ENCODE measurements at regions not wholly inside any gene's neighbourhood (a gene's known extent, or its start where the extent isn't known, plus 50 kb on each side); places are given as distances from the start of the nearest gene placed in this dataset.

DNA sequence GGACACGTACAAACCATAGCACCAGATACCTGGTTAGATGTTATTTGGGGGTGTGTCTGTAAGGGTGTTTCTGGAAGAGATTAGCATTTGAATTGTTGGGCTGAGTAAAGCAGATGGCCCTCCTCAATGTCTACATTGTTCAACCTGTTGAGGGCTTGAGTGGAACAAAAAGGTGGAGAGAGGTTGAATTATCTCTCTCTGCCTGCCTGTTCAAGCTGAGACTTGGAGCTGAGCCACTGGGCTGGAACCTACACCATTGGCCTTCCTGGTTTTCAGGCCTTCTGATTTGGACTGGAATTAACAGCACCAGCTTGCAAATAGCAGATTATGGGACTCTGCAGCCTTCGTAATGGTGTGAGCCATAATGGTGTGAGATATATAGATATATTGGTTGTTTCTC lies 71.3 kb upstream of the CORO2B start:
- no peaks in the 10 kb centered on the region for H3K9me3 ChIP-seq (ENCODE audit: control insufficient read depth in 3 of 3, low read length in 3 of 3)
- H3K4me3 ChIP-seq (ENCODE audit: low read length in 3 of 3), result no peak overlapping the region
- no peak overlapping the region for H3K9ac ChIP-seq (ENCODE audit: low read depth in 1 of 3, low read length in 3 of 3)
- no peak overlapping the region for H3K27ac ChIP-seq (ENCODE audit: low read depth, low read length)
- H3K27me3 ChIP-seq (ENCODE audit: control insufficient read depth in 3 of 3, insufficient read depth in 3 of 3, low read length in 3 of 3), result peaks cover 2 to 12% (median 3%) of the 10 kb centered on the region in 3 donors
- peaks cover 10 to 16% (median 10%) of the 10 kb centered on the region in 3 donors for H3K4me1 ChIP-seq (ENCODE audit: control insufficient read depth in 3 of 3, insufficient read depth in 3 of 3, low read length in 3 of 3)
- no peaks in the 10 kb centered on the region for H3K36me3 ChIP-seq (ENCODE audit: control insufficient read depth in 3 of 3, insufficient read depth in 3 of 3, low read length in 3 of 3)

DNA sequence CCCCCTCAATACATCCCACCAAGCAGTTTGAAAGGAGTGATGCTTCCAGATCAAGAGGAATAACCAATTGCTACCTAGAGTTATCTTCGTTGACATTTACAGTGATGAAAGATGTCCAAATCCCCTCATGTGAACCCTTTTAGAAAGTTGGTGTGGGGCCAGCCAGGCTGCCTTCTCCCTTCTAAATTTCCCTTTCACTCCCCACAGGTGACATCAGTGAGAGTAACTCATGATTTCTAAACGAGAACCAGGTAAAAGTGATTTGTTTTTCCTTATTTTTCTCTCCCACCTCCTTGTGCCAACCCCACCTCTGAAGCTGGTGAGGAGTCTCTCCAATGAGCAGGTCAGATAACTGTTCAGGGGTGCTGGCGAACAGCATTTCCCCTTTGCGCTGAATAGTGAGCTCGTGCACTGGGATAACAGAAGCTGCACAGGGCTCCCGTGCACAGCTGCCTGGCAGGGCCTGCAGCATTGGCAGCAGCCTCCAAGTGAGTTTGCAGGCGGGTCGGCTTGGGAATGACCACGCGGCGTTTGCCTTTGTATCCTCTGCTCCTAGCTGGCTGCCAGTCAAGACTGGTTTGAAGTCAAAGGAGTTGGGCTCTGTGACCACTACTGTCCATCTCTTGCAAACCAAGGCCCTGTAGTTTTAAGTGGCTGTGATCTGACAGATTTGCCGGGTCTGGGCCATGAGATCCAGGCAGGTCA lies 70.2 kb upstream of the CORO2B start:
- Histone ChIP-seq H3K27me3 (ENCODE audit: control insufficient read depth in 3 of 3, insufficient read depth in 3 of 3, low read length in 3 of 3) (peaks cover 2 to 9% (median 3%) of the 10 kb centered on the region in 3 donors), H3K9ac (ENCODE audit: low read depth in 1 of 3, low read length in 3 of 3) (no peak overlapping the region), H3K27ac (ENCODE audit: low read depth, low read length) (no peak overlapping the region), H3K4me1 (ENCODE audit: control insufficient read depth in 3 of 3, insufficient read depth in 3 of 3, low read length in 3 of 3) (peaks cover 10 to 16% (median 13%) of the 10 kb centered on the region in 3 donors), H3K4me3 (ENCODE audit: low read length in 3 of 3) (no peak overlapping the region), H3K36me3 (ENCODE audit: control insufficient read depth in 3 of 3, insufficient read depth in 3 of 3, low read length in 3 of 3) (no peaks in the 10 kb centered on the region), H3K9me3 (ENCODE audit: control insufficient read depth in 3 of 3, low read length in 3 of 3) (no peaks in the 10 kb centered on the region)

DNA sequence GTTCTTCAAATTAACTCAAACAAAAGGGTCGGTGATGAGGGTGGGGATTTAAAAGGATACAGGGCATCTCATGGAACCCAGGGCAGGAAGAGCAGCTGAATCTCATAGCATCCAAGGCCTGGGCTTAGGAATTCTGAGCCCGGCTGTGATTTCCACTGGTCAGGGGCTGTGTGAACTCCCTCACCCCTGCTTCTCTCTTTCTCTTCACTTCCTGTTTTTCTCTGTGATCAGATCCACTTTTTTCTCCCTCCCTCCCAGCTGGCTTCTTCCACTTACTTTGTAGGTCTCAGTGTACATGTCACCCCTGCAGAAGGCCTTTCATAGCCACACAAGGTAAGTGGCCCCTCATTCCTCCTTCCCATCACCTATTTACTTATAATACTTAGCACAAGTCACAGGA lies 68.2 kb upstream of the CORO2B start:
- H3K4me1 ChIP-seq (ENCODE audit: control insufficient read depth in 3 of 3, insufficient read depth in 3 of 3, low read length in 3 of 3), result peaks cover 7 to 13% (median 7%) of the 10 kb centered on the region in 3 donors
- no peak overlapping the region for H3K4me3 ChIP-seq (ENCODE audit: low read length in 3 of 3)
- H3K36me3 ChIP-seq (ENCODE audit: control insufficient read depth in 3 of 3, insufficient read depth in 3 of 3, low read length in 3 of 3), result no peaks in the 10 kb centered on the region
- peaks cover 2 to 6% (median 3%) of the 10 kb centered on the region in 3 donors for H3K27me3 ChIP-seq (ENCODE audit: control insufficient read depth in 3 of 3, insufficient read depth in 3 of 3, low read length in 3 of 3)
- no peaks in the 10 kb centered on the region for H3K9me3 ChIP-seq (ENCODE audit: control insufficient read depth in 3 of 3, low read length in 3 of 3)
- no peak overlapping the region for H3K27ac ChIP-seq (ENCODE audit: low read depth, low read length)
- H3K9ac ChIP-seq (ENCODE audit: low read depth in 1 of 3, low read length in 3 of 3), result no peak overlapping the region

DNA sequence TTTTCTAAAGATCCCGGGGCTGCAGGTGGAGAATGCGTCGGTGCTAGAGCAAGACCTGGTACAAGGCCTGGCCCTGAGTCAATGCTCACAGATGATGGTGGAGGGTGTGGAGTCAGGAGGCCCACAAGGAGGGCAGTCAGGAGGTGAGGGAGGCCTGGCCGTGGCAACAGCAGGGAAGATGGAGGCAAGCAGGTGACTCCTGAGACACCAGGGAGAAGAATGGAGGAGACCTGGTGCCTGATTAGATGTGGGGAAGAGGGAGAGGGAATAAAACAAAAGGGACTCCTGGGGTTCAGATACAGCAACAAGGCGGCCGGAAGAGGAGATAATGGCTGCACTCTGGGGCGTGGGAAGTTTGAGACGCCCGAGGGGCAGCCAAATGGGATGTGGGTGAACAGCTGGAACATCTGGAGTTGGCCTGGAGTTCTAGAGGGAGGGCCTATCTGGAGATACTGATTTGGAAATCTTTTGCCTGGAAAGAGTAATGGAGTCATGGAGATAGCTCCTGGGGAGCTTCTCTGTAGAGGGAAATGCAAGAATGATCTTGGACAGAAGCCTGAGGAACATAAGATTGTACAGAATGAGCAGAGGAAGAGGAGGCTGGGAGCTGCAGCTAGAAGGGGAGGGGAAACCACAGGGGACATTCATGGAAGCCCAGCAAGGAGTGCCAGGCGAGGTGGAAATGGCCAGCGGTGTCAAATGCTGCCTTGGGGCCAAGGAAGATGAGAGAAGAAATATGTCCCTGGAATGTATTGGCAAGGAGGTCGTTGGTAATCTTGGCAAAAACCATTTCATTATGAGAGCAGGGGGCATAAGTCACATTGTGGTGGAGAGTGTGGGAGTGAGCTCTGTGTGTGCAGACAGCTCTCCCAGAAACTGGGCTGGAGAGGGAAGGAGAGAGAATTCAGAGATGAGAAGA lies 67.5 kb upstream of the CORO2B start:
- Histone ChIP-seq H3K4me3 (ENCODE audit: low read length in 3 of 3) (no peak overlapping the region), H3K4me1 (ENCODE audit: control insufficient read depth in 3 of 3, insufficient read depth in 3 of 3, low read length in 3 of 3) (peaks cover 7 to 13% (median 7%) of the 10 kb centered on the region in 3 donors), H3K27ac (ENCODE audit: low read depth, low read length) (no peak overlapping the region), H3K36me3 (ENCODE audit: control insufficient read depth in 3 of 3, insufficient read depth in 3 of 3, low read length in 3 of 3) (no peaks in the 10 kb centered on the region), H3K27me3 (ENCODE audit: control insufficient read depth in 3 of 3, insufficient read depth in 3 of 3, low read length in 3 of 3) (peaks cover 2 to 3% (median 3%) of the 10 kb centered on the region in 3 donors), H3K9me3 (ENCODE audit: control insufficient read depth in 3 of 3, low read length in 3 of 3) (no peaks in the 10 kb centered on the region), H3K9ac (ENCODE audit: low read depth in 1 of 3, low read length in 3 of 3) (no peak overlapping the region)

DNA sequence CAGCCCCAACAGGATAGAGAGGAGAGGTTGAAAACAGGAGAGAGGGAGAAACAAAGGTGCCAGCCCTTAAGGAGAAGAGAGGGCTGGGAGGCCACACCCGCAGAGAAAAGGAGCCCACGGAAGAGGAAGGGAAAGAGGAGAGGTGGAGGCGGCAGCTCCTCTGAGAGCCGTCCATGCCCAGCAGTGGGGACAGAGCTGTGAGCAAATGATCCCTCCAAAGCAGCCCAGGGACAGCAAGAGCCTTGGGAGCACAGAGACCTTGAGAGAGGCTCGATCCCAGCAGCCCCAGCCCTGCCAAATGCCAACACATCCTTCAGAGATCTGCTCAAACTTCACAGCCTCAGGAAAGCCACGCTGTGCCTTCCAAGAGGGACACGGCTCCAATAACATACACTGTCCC lies 66.7 kb upstream of the CORO2B start:
- no peak overlapping the region for H3K9ac ChIP-seq (ENCODE audit: low read depth in 1 of 3, low read length in 3 of 3)
- H3K4me1 ChIP-seq (ENCODE audit: control insufficient read depth in 3 of 3, insufficient read depth in 3 of 3, low read length in 3 of 3), result peaks cover 7 to 18% (median 7%) of the 10 kb centered on the region in 3 donors
- H3K4me3 ChIP-seq (ENCODE audit: low read length in 3 of 3), result no peak overlapping the region
- H3K36me3 ChIP-seq (ENCODE audit: control insufficient read depth in 3 of 3, insufficient read depth in 3 of 3, low read length in 3 of 3), result no peaks in the 10 kb centered on the region
- no peak overlapping the region for H3K27ac ChIP-seq (ENCODE audit: low read depth, low read length)
- peaks cover under 1 to 3% (median 3%) of the 10 kb centered on the region in 3 donors for H3K27me3 ChIP-seq (ENCODE audit: control insufficient read depth in 3 of 3, insufficient read depth in 3 of 3, low read length in 3 of 3)
- no peaks in the 10 kb centered on the region for H3K9me3 ChIP-seq (ENCODE audit: control insufficient read depth in 3 of 3, low read length in 3 of 3)

DNA sequence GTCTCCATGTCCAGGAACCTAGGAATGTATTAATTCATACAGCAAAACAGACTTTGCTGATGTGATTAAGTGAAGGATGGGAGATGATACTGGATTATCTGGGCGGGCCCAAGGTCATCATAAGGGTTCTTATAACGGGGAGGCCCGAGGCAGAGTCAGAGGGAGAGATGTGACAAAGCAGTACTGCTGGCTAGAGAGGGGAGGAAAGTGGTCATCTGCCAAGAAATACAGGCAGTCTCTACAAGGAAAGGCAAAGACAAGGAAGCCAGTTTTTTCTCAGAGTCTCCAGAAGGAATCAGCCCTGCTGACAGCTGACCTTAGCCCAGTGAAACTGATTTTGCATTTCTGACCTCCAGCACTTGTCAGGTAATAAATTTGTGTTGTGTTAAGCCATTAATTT lies 66.2 kb upstream of the CORO2B start:
- H3K4me3 ChIP-seq (ENCODE audit: low read length in 3 of 3), result no peak overlapping the region
- H3K27ac ChIP-seq (ENCODE audit: low read depth, low read length), result no peak overlapping the region
- H3K36me3 ChIP-seq (ENCODE audit: control insufficient read depth in 3 of 3, insufficient read depth in 3 of 3, low read length in 3 of 3), result no peaks in the 10 kb centered on the region
- peaks cover 7 to 19% (median 8%) of the 10 kb centered on the region in 3 donors for H3K4me1 ChIP-seq (ENCODE audit: control insufficient read depth in 3 of 3, insufficient read depth in 3 of 3, low read length in 3 of 3)
- peaks cover 0 to 3% (median 3%) of the 10 kb centered on the region in 3 donors for H3K27me3 ChIP-seq (ENCODE audit: control insufficient read depth in 3 of 3, insufficient read depth in 3 of 3, low read length in 3 of 3)
- no peak overlapping the region for H3K9ac ChIP-seq (ENCODE audit: low read depth in 1 of 3, low read length in 3 of 3)
- no peaks in the 10 kb centered on the region for H3K9me3 ChIP-seq (ENCODE audit: control insufficient read depth in 3 of 3, low read length in 3 of 3)

DNA sequence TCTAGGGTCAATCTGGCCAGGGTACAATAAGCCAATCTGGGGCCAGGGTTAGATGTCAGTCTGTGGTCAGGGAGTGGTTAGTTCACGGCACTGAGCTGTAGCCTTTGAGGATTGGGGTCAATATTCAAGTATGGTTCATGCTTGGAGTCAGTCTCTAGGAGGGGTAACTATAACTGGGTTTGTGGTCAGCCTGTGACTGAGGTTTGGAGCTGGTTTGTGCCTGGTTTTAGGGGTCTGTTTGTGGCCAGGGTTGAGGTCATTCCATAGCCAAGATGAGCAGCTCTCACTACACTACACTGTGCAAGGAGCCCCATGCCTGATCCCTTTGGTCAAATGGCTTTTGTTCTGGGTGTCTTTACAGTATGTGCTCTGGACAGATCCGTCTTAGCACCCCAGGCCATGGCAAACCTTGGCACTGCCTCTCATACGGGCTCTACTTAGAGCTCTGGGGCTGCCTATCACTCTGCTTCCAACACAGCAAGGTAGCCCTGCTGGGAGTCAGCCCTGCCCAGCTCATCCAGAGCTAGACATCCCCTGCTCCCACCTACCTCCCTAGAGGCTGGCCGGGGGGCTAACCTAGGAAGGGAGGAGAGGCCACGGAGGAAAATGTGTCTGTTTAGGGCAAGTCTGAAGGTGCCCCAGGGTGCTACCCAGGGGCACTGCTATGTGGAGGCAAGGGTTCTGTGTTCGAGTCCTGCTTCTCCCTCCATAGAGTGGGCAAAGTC lies 63.3 kb upstream of the CORO2B start:
- Histone ChIP-seq H3K9me3 (ENCODE audit: control insufficient read depth in 3 of 3, low read length in 3 of 3) (no peaks in the 10 kb centered on the region), H3K4me1 (ENCODE audit: control insufficient read depth in 3 of 3, insufficient read depth in 3 of 3, low read length in 3 of 3) (peaks cover 7 to 26% (median 11%) of the 10 kb centered on the region in 3 donors), H3K36me3 (ENCODE audit: control insufficient read depth in 3 of 3, insufficient read depth in 3 of 3, low read length in 3 of 3) (no peaks in the 10 kb centered on the region), H3K9ac (ENCODE audit: low read depth in 1 of 3, low read length in 3 of 3) (no peak overlapping the region), H3K27me3 (ENCODE audit: control insufficient read depth in 3 of 3, insufficient read depth in 3 of 3, low read length in 3 of 3) (no peaks in the 10 kb centered on the region), H3K4me3 (ENCODE audit: low read length in 3 of 3) (no peak overlapping the region), H3K27ac (ENCODE audit: low read depth, low read length) (no peak overlapping the region)

DNA sequence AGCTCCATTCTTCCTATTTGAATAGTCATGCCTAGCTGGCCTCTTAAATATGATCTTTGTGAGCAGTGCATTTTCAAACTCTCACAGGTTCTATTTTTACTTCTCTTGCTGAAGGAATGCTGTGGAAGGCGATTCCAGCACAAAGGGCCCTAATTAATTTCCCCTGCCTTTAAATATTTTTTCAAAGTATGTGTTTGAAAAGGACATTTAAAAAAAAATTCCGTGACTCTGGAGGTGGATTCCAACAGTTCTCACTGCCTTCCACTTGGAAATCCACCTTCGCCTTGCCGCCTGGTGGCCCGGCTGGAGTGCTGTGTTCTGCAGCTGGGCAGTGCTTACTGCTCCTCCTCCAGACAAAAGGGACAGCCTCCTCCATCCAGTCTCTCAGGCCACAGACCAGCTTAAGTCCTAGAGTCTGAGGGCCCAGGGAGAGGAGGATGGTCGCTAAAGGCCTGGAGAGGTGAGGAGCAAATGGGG lies 61.5 kb upstream of the CORO2B start:
- H3K4me3 ChIP-seq (ENCODE audit: low read length in 3 of 3), result no peak overlapping the region
- no peaks in the 10 kb centered on the region for H3K27me3 ChIP-seq (ENCODE audit: control insufficient read depth in 3 of 3, insufficient read depth in 3 of 3, low read length in 3 of 3)
- no peaks in the 10 kb centered on the region for H3K9me3 ChIP-seq (ENCODE audit: control insufficient read depth in 3 of 3, low read length in 3 of 3)
- H3K9ac ChIP-seq (ENCODE audit: low read depth in 1 of 3, low read length in 3 of 3), result no peak overlapping the region
- no peak overlapping the region for H3K27ac ChIP-seq (ENCODE audit: low read depth, low read length)
- no peaks in the 10 kb centered on the region for H3K36me3 ChIP-seq (ENCODE audit: control insufficient read depth in 3 of 3, insufficient read depth in 3 of 3, low read length in 3 of 3)
- peaks cover 1 to 17% (median 5%) of the 10 kb centered on the region in 3 donors for H3K4me1 ChIP-seq (ENCODE audit: control insufficient read depth in 3 of 3, insufficient read depth in 3 of 3, low read length in 3 of 3)

DNA sequence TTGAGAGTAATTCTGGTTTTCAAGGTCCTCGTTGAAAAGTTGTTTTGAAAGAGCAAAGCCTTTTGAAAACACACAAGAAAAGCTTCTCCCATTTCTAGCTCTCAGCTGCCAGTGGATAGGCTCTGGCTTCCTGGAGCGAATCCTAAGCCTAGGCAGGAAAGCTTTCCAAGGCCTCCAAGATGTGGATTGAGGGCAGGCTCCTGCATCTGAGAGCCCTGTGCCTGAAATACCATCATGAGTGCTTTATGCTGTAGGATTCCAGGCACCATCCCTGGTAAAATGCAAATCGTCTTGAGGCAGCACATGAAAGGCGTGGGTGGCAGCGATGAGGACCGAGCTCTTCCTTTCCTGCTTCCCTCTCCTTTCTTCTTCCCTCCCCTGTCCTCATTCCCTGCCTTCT lies 60.7 kb upstream of the CORO2B start:
- Histone ChIP-seq H3K9me3 (ENCODE audit: control insufficient read depth in 3 of 3, low read length in 3 of 3) (no peaks in the 10 kb centered on the region), H3K27me3 (ENCODE audit: control insufficient read depth in 3 of 3, insufficient read depth in 3 of 3, low read length in 3 of 3) (no peaks in the 10 kb centered on the region), H3K36me3 (ENCODE audit: control insufficient read depth in 3 of 3, insufficient read depth in 3 of 3, low read length in 3 of 3) (no peaks in the 10 kb centered on the region), H3K4me1 (ENCODE audit: control insufficient read depth in 3 of 3, insufficient read depth in 3 of 3, low read length in 3 of 3) (peaks cover 0 to 13% (median 5%) of the 10 kb centered on the region in 3 donors), H3K9ac (ENCODE audit: low read depth in 1 of 3, low read length in 3 of 3) (no peak overlapping the region), H3K27ac (ENCODE audit: low read depth, low read length) (no peak overlapping the region), H3K4me3 (ENCODE audit: low read length in 3 of 3) (no peak overlapping the region)

All from skeletal muscle tissue (tissue), 3 donors.